ENCODE measurements at regions not wholly inside any gene's neighbourhood (a gene's known extent, or its start where the extent isn't known, plus 50 kb on each side); places are given as distances from the start of the nearest gene placed in this dataset.

DNA sequence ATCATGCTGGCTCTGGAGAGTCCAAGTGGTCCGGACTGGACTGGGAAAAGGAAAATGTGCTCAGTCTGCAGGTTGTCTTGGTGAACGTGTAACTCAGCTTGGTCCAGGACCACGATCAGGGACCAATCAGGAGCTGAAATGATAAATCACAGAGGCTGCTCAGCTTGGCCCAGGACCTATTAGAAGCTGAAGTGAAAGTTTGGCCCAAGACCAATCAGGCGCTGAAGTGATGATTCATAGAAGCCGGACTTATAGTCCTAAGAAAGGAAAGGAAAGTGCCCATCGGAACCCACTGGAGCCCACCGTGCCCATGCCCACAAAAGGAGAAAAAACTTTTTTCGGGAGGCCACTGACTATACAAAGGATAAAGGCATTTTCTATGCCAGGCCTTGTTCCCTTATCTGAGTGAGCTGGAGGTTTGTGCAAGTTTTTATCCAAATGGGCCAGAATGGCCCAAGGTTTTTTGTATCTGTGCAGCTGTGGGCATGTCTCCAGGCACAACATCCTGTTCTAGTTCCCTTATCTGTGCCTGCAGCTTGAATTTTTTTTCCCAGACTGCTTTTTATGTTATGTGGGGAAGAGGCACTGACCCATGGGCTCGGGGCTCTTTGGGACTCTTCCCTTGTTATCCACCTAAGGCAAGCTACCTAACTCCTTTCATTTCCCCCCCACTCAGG, 194.4 kb downstream of the FAM133A start:
- TF ChIP-seq, protein P1, sequence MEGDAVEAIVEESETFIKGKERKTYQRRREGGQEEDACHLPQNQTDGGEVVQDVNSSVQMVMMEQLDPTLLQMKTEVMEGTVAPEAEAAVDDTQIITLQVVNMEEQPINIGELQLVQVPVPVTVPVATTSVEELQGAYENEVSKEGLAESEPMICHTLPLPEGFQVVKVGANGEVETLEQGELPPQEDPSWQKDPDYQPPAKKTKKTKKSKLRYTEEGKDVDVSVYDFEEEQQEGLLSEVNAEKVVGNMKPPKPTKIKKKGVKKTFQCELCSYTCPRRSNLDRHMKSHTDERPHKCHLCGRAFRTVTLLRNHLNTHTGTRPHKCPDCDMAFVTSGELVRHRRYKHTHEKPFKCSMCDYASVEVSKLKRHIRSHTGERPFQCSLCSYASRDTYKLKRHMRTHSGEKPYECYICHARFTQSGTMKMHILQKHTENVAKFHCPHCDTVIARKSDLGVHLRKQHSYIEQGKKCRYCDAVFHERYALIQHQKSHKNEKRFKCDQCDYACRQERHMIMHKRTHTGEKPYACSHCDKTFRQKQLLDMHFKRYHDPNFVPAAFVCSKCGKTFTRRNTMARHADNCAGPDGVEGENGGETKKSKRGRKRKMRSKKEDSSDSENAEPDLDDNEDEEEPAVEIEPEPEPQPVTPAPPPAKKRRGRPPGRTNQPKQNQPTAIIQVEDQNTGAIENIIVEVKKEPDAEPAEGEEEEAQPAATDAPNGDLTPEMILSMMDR (IDR thresholded peaks at IDR 0.05) = no peak
- TF ChIP-seq POLR2A (IDR thresholded peaks at IDR 0.05) = no peak

Data from right lobe of liver (tissue), 4 donors.